ENCODE measurements at regions not wholly inside any gene's neighbourhood (a gene's known extent, or its start where the extent isn't known, plus 50 kb on each side); places are given as distances from the start of the nearest gene placed in this dataset.
A peak's percentile ranks its signal among the peaks of the same experiment; 100 is the strongest.
"Not testable (repeated sequence)": the region's sequence is repeated elsewhere in the genome, so short reads cannot be mapped to it uniquely, and the experiment has no call there.

GRCh38 chr2:88932686-88933085, 241.2 kb downstream of the RPIA start:
- no peak for DNase-seq

GRCh38 chr2:88933091-88933490, 241.6 kb downstream of the RPIA start:
- no peak for DNase-seq

- DNase-seq = no peak
Observed at GRCh38 chr2:88933980-88934379, 242.5 kb downstream of the RPIA start.

- DNase-seq = not testable (repeated sequence)
Observed at GRCh38 chr2:88941178-88941577, 249.7 kb downstream of the RPIA start.

- DNase-seq = no peak
Observed at GRCh38 chr2:88942798-88943197, 251.3 kb downstream of the RPIA start.

GRCh38 chr2:88949336-88949735, 257.9 kb downstream of the RPIA start:
- DNase-seq = no peak

- DNase-seq = peak; percentile 4
Observed at GRCh38 chr2:88950010-88950409, 258.5 kb downstream of the RPIA start.

- no peak for DNase-seq
Observed at GRCh38 chr2:88955607-88956006, 264.1 kb downstream of the RPIA start.

GRCh38 chr2:88959480-88960204, 268.2 kb downstream of the RPIA start:
- DNase-seq = no peak

GRCh38 chr2:88961323-88961722, 269.9 kb downstream of the RPIA start:
- not testable (repeated sequence) for DNase-seq

GRCh38 chr2:88967844-88968243, 276.4 kb downstream of the RPIA start:
- peak; percentile 2 for DNase-seq

- not testable (repeated sequence) for DNase-seq
Observed at GRCh38 chr2:88978011-88978410, 286.5 kb downstream of the RPIA start.

GRCh38 chr2:88978446-88978845, 287.0 kb downstream of the RPIA start:
- DNase-seq = not testable (repeated sequence)

GRCh38 chr2:88984079-88984478, 292.6 kb downstream of the RPIA start:
- DNase-seq = not testable (repeated sequence)

GRCh38 chr2:88986721-88987330, 295.4 kb downstream of the RPIA start:
- not testable (repeated sequence) for DNase-seq

- DNase-seq = not testable (repeated sequence)
Observed at GRCh38 chr2:88988617-88989016, 297.1 kb downstream of the RPIA start.

- DNase-seq = not testable (repeated sequence)
Observed at GRCh38 chr2:88992819-88993218, 301.3 kb downstream of the RPIA start.

- not testable (repeated sequence) for DNase-seq
Observed at GRCh38 chr2:88994856-88995255, 303.4 kb downstream of the RPIA start.

- DNase-seq = not testable (repeated sequence)
Observed at GRCh38 chr2:88996588-88996987, 305.1 kb downstream of the RPIA start.

- DNase-seq = no peak
Observed at GRCh38 chr2:88999365-88999764, 307.9 kb downstream of the RPIA start.

GRCh38 chr2:89000235-89000634, 308.8 kb downstream of the RPIA start:
- no peak for DNase-seq

- DNase-seq = not testable (repeated sequence)
Observed at GRCh38 chr2:89004238-89004637, 312.8 kb downstream of the RPIA start.

- not testable (repeated sequence) for DNase-seq
Observed at GRCh38 chr2:89020566-89020965, 329.1 kb downstream of the RPIA start.

GRCh38 chr2:89026296-89026695, 334.8 kb downstream of the RPIA start:
- DNase-seq = not testable (repeated sequence)

- DNase-seq = not testable (repeated sequence)
Observed at GRCh38 chr2:89027115-89027514, 335.6 kb downstream of the RPIA start.

Measured in RPMI8226 (cell line).